ENCODE measurements at regions not wholly inside any gene's neighbourhood (a gene's known extent, or its start where the extent isn't known, plus 50 kb on each side); places are given as distances from the start of the nearest gene placed in this dataset.

DNA sequence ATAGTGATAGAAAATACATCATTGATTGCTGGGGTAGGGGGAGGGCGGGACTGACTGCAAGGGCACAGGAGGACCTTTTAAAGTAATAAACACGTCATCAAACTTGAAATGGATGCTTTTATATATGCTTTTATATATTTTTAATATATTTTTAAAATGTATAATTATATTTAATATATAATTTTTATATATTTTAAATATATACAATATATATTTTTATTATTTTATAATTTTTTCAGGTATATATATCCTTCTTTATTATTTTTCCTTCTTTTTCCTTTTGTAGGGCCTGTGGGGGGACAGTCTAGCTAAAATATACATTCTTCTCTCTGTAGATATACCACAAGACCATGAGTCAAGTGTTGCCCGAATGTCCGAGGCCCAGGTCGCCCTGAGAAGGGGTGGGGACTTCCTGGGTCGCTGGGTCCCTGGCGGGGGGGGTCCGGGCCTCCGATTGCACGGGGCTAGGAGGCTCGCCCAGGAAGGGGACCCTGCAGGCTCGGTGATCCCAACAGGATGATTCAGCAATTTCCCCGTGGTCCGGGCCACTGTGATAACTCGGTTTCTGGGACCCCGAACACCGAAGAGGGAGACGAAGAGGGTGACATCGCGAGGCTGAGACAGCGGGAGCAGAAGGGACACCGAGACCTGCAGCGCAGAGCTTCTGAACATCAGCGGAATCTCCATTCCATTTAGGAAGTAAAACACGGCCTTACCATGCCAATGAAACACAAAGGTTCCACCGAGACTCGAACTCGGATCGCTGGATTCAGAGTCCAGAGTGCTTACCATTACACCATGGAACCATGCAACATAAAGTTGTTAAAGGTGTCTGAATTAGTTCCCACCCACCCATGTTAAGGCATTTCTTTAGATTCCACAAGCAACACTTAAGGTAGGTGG is 112.5 kb upstream of the NBPF11 start:
- no peak for TF ChIP-seq ZNF549 (CRISPR knock-in tag; IDR thresholded peaks at IDR 0.05)
- no peak for TF ChIP-seq SMAD3 (CRISPR knock-in tag; IDR thresholded peaks at IDR 0.05)
- TF ChIP-seq TBP (CRISPR knock-in tag; IDR thresholded peaks at IDR 0.05), result no peak
- TF ChIP-seq, protein P1, sequence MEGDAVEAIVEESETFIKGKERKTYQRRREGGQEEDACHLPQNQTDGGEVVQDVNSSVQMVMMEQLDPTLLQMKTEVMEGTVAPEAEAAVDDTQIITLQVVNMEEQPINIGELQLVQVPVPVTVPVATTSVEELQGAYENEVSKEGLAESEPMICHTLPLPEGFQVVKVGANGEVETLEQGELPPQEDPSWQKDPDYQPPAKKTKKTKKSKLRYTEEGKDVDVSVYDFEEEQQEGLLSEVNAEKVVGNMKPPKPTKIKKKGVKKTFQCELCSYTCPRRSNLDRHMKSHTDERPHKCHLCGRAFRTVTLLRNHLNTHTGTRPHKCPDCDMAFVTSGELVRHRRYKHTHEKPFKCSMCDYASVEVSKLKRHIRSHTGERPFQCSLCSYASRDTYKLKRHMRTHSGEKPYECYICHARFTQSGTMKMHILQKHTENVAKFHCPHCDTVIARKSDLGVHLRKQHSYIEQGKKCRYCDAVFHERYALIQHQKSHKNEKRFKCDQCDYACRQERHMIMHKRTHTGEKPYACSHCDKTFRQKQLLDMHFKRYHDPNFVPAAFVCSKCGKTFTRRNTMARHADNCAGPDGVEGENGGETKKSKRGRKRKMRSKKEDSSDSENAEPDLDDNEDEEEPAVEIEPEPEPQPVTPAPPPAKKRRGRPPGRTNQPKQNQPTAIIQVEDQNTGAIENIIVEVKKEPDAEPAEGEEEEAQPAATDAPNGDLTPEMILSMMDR (CRISPR knock-in tag; IDR thresholded peaks at IDR 0.05), result no peak
- no peak for TF ChIP-seq HNRNPLL (IDR thresholded peaks at IDR 0.05; ENCODE audit: low read depth, low read length, poor library complexity, severe bottlenecking)
- no peak for TF ChIP-seq SP1 (IDR thresholded peaks at IDR 0.05)
- TF ChIP-seq SP1 (CRISPR knock-in tag; IDR thresholded peaks at IDR 0.05), result no peak
- no peak for TF ChIP-seq BHLHE40 (IDR thresholded peaks at IDR 0.05; ENCODE audit: low read length)
- no peak for TF ChIP-seq SIN3A (IDR thresholded peaks at IDR 0.05; ENCODE audit: borderline replicate concordance, low read depth, low read length)
- TF ChIP-seq ATF7 (IDR thresholded peaks at IDR 0.05), result no peak
- TF ChIP-seq ATF7 (CRISPR knock-in tag; IDR thresholded peaks at IDR 0.05), result no peak
- TF ChIP-seq ETV6 (CRISPR knock-in tag; conservative IDR thresholded peaks at IDR 0.05), result no peak
